IMR-90 (cell line): ENCODE measurements at regions not wholly inside any gene's neighbourhood (a gene's known extent, or its start where the extent isn't known, plus 50 kb on each side); places are given as distances from the start of the nearest gene placed in this dataset.
A peak's percentile ranks its signal among the peaks of the same experiment; 100 is the strongest.
"Not testable (repeated sequence)": the region's sequence is repeated elsewhere in the genome, so short reads cannot be mapped to it uniquely, and the experiment has no call there.

Experiments
- ATAC-seq: fragments of 200-7000 bp; cut with Tn5 transposase; 2 replicates; pipeline ENCODE4 v1.9.1; 2020; ENCODE audit warnings: low read depth, mild to moderate bottlenecking, moderate library complexity
- BruUV-seq: library from RNA; stranded (reverse); fragments of 400-500 nt; replicated peaks from 2 replicates; lab custom pipeline; 2021; lab: Mats Ljungman, UMichigan
- CTCF ChIA-PET: fragments of 300-600 bp; formaldehyde crosslinking; extraction: SDS; loops from one replicate; lab custom pipeline; 2021; ENCODE audit warnings: antibody characterized with exemption; lab: Yijun Ruan, JAX
- POLR2A ChIA-PET: fragments of 300-600 bp; sonication (Branson Sonifier 250); formaldehyde crosslinking; loops from one replicate; lab custom pipeline; 2022; ENCODE audit warnings: antibody characterized with exemption; ENCODE audit not compliant: unreplicated experiment; lab: Charles Lee
- DNase-seq: peaks from one replicate; pipeline ENCODE4 v3.0.0; 2013
- H2AFZ ChIP-seq: replicated peaks from 2 replicates; pipeline ENCODE3; 2013; ENCODE audit warnings: low read length, mild to moderate bottlenecking; ENCODE audit not compliant: poor library complexity
- H2AK5ac ChIP-seq: 2 replicates; pipeline ENCODE4 v1.6.1; 2013; ENCODE audit warnings: low read depth, low read length, inconsistent platforms
- H2AK9ac ChIP-seq: replicated peaks from 2 replicates; pipeline ENCODE3; 2013; ENCODE audit warnings: mild to moderate bottlenecking, low read depth, low read length, moderate library complexity; ENCODE audit not compliant: poor library complexity
- H2BK120ac ChIP-seq: 2 replicates; pipeline ENCODE4 v1.6.1; 2013; ENCODE audit warnings: low read depth, low read length, inconsistent platforms
- H2BK15ac ChIP-seq: 3 replicates; pipeline ENCODE4 v1.6.1; 2013; ENCODE audit warnings: low read depth, low read length, inconsistent platforms
- H2BK20ac ChIP-seq: 2 replicates; pipeline ENCODE4 v1.6.1; 2013; ENCODE audit warnings: low read depth, mild to moderate bottlenecking, inconsistent platforms, low read length, moderate library complexity
- H2BK5ac ChIP-seq: 2 replicates; pipeline ENCODE4 v1.6.1; 2013; ENCODE audit warnings: mild to moderate bottlenecking, low read depth, low read length, inconsistent platforms; ENCODE audit not compliant: poor library complexity, severe bottlenecking
- H3K14ac ChIP-seq: replicated peaks from 2 replicates; pipeline ENCODE4 v1.6.1; 2013; ENCODE audit warnings: low read depth, low read length, inconsistent platforms
- H3K18ac ChIP-seq: 2 replicates; pipeline ENCODE4 v1.6.1; 2013; ENCODE audit warnings: low read depth, low read length, control low read depth
- H3K23ac ChIP-seq: 2 replicates; pipeline ENCODE4 v1.6.1; 2013; ENCODE audit warnings: low read depth, low read length, inconsistent platforms
- H3K27ac ChIP-seq: 2 replicates; pipeline ENCODE4 v1.5.1; 2013; ENCODE audit warnings: mild to moderate bottlenecking, control low read depth, low read length; ENCODE audit not compliant: insufficient read depth
- H3K27me3 ChIP-seq: 2 replicates; pipeline ENCODE4 v1.6.1; 2013; ENCODE audit warnings: low read length; ENCODE audit not compliant: control insufficient read depth, insufficient read depth
- H3K36me3 ChIP-seq: 2 replicates; pipeline ENCODE4 v1.6.1; 2013; ENCODE audit warnings: low read length, mixed read lengths; ENCODE audit not compliant: control insufficient read depth, insufficient read depth
- H3K4ac ChIP-seq: 2 replicates; pipeline ENCODE4 v1.6.1; 2013; ENCODE audit warnings: low read depth, low read length, inconsistent platforms
- H3K4me1 ChIP-seq: 2 replicates; pipeline ENCODE4 v1.6.1; 2013; ENCODE audit warnings: low read length, mixed read lengths; ENCODE audit not compliant: control insufficient read depth, insufficient read depth
- H3K4me2 ChIP-seq: 2 replicates; pipeline ENCODE4 v1.6.1; 2013; ENCODE audit warnings: low read depth, mild to moderate bottlenecking, control low read depth, low read length, moderate library complexity
- H3K4me3 ChIP-seq: 2 replicates; pipeline ENCODE4 v1.5.1; 2013; ENCODE audit warnings: low read depth, mild to moderate bottlenecking, control low read depth, low read length, moderate library complexity; ENCODE audit not compliant: insufficient read depth
- H3K56ac ChIP-seq: 2 replicates; pipeline ENCODE4 v1.6.1; 2013; ENCODE audit warnings: low read length, inconsistent platforms; ENCODE audit not compliant: insufficient read depth; ENCODE audit errors: extremely low read depth
- H3K79me1 ChIP-seq, 2 experiments: 2 replicates each; pipeline ENCODE4 v1.6.1; 2013; ENCODE audit warnings: low read length in 2 of 2, inconsistent platforms in 1 of 2, low read depth in 1 of 2
- H3K9ac ChIP-seq: 2 replicates; pipeline ENCODE4 v1.6.1; 2013; ENCODE audit warnings: low read depth, low read length, control low read depth
- H3K9me1 ChIP-seq: 2 replicates; pipeline ENCODE4 v1.6.1; 2013; ENCODE audit warnings: low read length, inconsistent platforms; ENCODE audit not compliant: insufficient read depth
- H3K9me3 ChIP-seq: 2 replicates; pipeline ENCODE4 v1.6.1; 2013; ENCODE audit warnings: low read length; ENCODE audit not compliant: control insufficient read depth, insufficient read depth
- H4K20me1 ChIP-seq: 2 replicates; pipeline ENCODE4 v1.6.1; 2013; ENCODE audit warnings: low read length, inconsistent platforms; ENCODE audit not compliant: insufficient read depth
- H4K5ac ChIP-seq: 2 replicates; pipeline ENCODE4 v1.6.1; 2013; ENCODE audit warnings: mild to moderate bottlenecking, low read depth, low read length, control low read depth
- H4K8ac ChIP-seq, 2 experiments: 2 replicates each; pipeline ENCODE4 v1.6.1; 2013; ENCODE audit warnings: low read depth in 2 of 2, low read length in 2 of 2, control low read depth in 1 of 2, inconsistent platforms in 1 of 2
- H4K91ac ChIP-seq: 2 replicates; pipeline ENCODE4 v1.6.1; 2013; ENCODE audit warnings: low read depth, low read length, inconsistent platforms; ENCODE audit not compliant: insufficient read depth
- MXI1 ChIP-seq: IDR thresholded peaks from 2 replicates; pipeline ENCODE4 v1.6.1; 2012; ENCODE audit warnings: low read depth, mild to moderate bottlenecking, low read length, moderate library complexity, borderline replicate concordance
- POLR2A ChIP-seq: IDR thresholded peaks from 2 replicates; pipeline ENCODE4 v1.6.1; 2012; ENCODE audit warnings: mild to moderate bottlenecking, low read depth, low read length
- RAD21 ChIP-seq: IDR thresholded peaks from 2 replicates; pipeline ENCODE4 v1.6.1; 2012; ENCODE audit warnings: low read length, improper control_type of control experiment
- RCOR1 ChIP-seq: IDR thresholded peaks from 2 replicates; pipeline ENCODE4 v1.6.1; 2012; ENCODE audit warnings: mild to moderate bottlenecking, low read length, improper control_type of control experiment; ENCODE audit not compliant: insufficient replicate concordance
- RFX5 ChIP-seq: IDR thresholded peaks from 2 replicates; pipeline ENCODE4 v1.8.0; 2012; ENCODE audit warnings: low read depth, mild to moderate bottlenecking, low read length, moderate library complexity
- SMC3 ChIP-seq: fragments of 150-350 bp; IDR thresholded peaks from 2 replicates; pipeline ENCODE4 v1.6.1; 2016; ENCODE audit warnings: low read depth, mild to moderate bottlenecking, antibody characterized with exemption, low read length, moderate library complexity
- WGBS, 2 experiments: methylation state at CpG; one replicate each; pipeline versions ENCODE4 v1.1.5 to v1.1.7; 2013; ENCODE audit warnings: missing lambda C conversion rate in 2 of 2; ENCODE audit not compliant: insufficient read length in 1 of 2; ENCODE audit errors: extremely low coverage in 2 of 2; 5-methylcytosine and 5-hydroxymethylcytosine counted together
- dilution Hi-C: fragments of 300-500 bp; cut with HindIII; formaldehyde crosslinking; loops from one replicate; pipeline ENCODE4 v1.14.3; 2018; ENCODE audit warnings: low sequenced_read_pairs; ENCODE audit not compliant: unreplicated experiment
- in situ Hi-C: fragments of 300-500 bp; cut with MboI; formaldehyde crosslinking; loops from 3 replicates; pipeline ENCODE4 v1.14.3; 2019; ENCODE audit warnings: low sequenced_read_pairs, inconsistent platforms, mixed read lengths
- intact Hi-C: fragments of 100-400 bp; cut with micrococcal nuclease; formaldehyde crosslinking; loops from 2 replicates; pipeline ENCODE4 v1.10.0; 2022
- TF ChIP-seq, protein P1 (sequence below): conservative IDR thresholded peaks from 2 replicates; pipeline ENCODE4 v1.5.1; 2012; ENCODE audit warnings: mild to moderate bottlenecking, low read depth, low read length, improper control_type of control experiment

- Histone ChIP-seq H3K4me1 (no peaks in the 10 kb centered on the region), H3K9me3 (no peaks in the 10 kb centered on the region), H2BK20ac (no peak overlapping the region), H3K27me3 (peaks cover 3% of the 10 kb centered on the region; the same call in 1 of the 2 replicates), H3K4me3 (no peak overlapping the region), H3K56ac (no peak overlapping the region), H3K23ac (no peak overlapping the region), H4K20me1 (no peaks in the 10 kb centered on the region), H2AFZ (no peak overlapping the region), H2AK5ac (no peak overlapping the region), H4K91ac (no peak overlapping the region), H3K36me3 (no peaks in the 10 kb centered on the region), H3K79me1 (no peaks in the 10 kb centered on the region), H2AK9ac (no peak overlapping the region), H3K14ac (no peak overlapping the region), H3K18ac (no peak overlapping the region), H3K9me1 (no peaks in the 10 kb centered on the region), H2BK15ac (no peak overlapping the region), H3K4ac (no peak overlapping the region), H4K5ac (no peak overlapping the region), H3K9ac (no peak overlapping the region), H2BK120ac (no peak overlapping the region), H2BK5ac (no peak overlapping the region), H3K27ac (no peak overlapping the region), H3K4me2 (no peak overlapping the region), H4K8ac (no peak overlapping the region)
- dilution Hi-C loops (no loop called here), intact Hi-C loops (loop anchor here (1.0 kb wide), 1 partner anchor 364 kb away; no protein-coding TSS in a partner anchor), in situ Hi-C loops (no loop called here)
- BruUV-seq: no TSS peak
- ChIA-PET POLR2A (no interaction called here), CTCF (interaction anchor here (1.4 to 1.8 kb wide), 2 partner anchors 16 to 364 kb away, joined by 4 to 7 read pairs; no protein-coding TSS in a partner anchor)
- ATAC-seq (peak; percentile 29; the same call in 1 of the 2 replicates), DNase-seq (peak; percentile 14)
- TF ChIP-seq RAD21 (peak; percentile 48), POLR2A (no peak), SMC3 (peak; percentile 29; the same call in 1 of the 2 replicates), RCOR1 (no peak), RFX5 (no peak), MXI1 (no peak)
- TF ChIP-seq, protein P1, sequence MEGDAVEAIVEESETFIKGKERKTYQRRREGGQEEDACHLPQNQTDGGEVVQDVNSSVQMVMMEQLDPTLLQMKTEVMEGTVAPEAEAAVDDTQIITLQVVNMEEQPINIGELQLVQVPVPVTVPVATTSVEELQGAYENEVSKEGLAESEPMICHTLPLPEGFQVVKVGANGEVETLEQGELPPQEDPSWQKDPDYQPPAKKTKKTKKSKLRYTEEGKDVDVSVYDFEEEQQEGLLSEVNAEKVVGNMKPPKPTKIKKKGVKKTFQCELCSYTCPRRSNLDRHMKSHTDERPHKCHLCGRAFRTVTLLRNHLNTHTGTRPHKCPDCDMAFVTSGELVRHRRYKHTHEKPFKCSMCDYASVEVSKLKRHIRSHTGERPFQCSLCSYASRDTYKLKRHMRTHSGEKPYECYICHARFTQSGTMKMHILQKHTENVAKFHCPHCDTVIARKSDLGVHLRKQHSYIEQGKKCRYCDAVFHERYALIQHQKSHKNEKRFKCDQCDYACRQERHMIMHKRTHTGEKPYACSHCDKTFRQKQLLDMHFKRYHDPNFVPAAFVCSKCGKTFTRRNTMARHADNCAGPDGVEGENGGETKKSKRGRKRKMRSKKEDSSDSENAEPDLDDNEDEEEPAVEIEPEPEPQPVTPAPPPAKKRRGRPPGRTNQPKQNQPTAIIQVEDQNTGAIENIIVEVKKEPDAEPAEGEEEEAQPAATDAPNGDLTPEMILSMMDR: peak; percentile 37
- no CpG with 5 or more reads among the region's 2 CpGs for WGBS, 2 experiments
Observed at GRCh38 chr14:59004012-59004411, 184.5 kb upstream of the DAAM1 start.

DNA sequence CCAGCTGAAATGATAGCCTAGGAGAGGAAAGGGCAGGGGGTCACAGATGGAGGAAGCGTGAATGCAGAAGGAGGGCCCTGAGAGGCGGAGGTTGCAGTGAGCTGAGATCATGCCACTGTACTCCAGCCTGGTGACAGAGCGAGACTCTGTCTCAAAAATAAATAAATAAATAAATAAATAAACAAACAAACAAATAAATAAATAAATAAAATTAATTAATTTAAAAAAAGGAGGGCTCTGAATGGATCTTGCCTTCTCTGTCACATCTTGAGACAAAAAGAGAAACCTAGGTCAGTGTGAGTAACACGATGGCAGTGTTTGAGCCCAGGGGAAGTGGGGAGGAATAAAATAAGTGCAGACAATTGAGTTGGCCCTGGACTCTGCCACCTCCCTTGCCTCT lies 182.3 kb upstream of the DAAM1 start:
- POLR2A ChIA-PET, H3K36me3 ChIP-seq, H3K9ac ChIP-seq, ATAC-seq, H3K23ac ChIP-seq, H3K14ac ChIP-seq, dilution Hi-C loops, H2BK15ac ChIP-seq, H3K18ac ChIP-seq, H3K27me3 ChIP-seq, H4K91ac ChIP-seq, H2AK9ac ChIP-seq, intact Hi-C loops, CTCF ChIA-PET, H2AFZ ChIP-seq, H3K56ac ChIP-seq, H2AK5ac ChIP-seq, H3K9me1 ChIP-seq, H3K27ac ChIP-seq, BruUV-seq, H3K4ac ChIP-seq, H3K9me3 ChIP-seq, H3K4me3 ChIP-seq, H2BK120ac ChIP-seq, H4K5ac ChIP-seq, H3K79me1 ChIP-seq, H2BK5ac ChIP-seq, DNase-seq, H2BK20ac ChIP-seq, H4K8ac ChIP-seq, H4K20me1 ChIP-seq, H3K4me2 ChIP-seq, H3K4me1 ChIP-seq, in situ Hi-C loops: not testable (repeated sequence)
- WGBS, 2 experiments: no CpG with 5 or more reads among the region's 4 CpGs
